Heart right ventricle (tissue), 16 donors: ENCODE measurements at regions not wholly inside any gene's neighbourhood (a gene's known extent, or its start where the extent isn't known, plus 50 kb on each side); places are given as distances from the start of the nearest gene placed in this dataset.

Experiments
- ATAC-seq, 8 donors: fragments of 200-7000 bp; cut with Tn5 transposase; one replicate each; pipeline ENCODE4 v1.9.1; 2020; ENCODE audit warnings: mild to moderate bottlenecking in 8 of 8, moderate library complexity in 8 of 8, moderate number of reproducible peaks in 1 of 8
- DNase-seq, 2 donors: peaks; one replicate each; pipeline ENCODE4 v3.0.0-alpha.2; 2020
- H3K27ac ChIP-seq, 10 donors: fragments of 200-600 bp; sonication (generic) in 2 of 10; one replicate each; pipeline versions ENCODE4 v1.5.0 to v1.8.0; 2020 to 2022; ENCODE audit warnings: mild to moderate bottlenecking in 3 of 10
- H3K27me3 ChIP-seq, 7 donors: fragments of 200-600 bp; one replicate each; pipeline ENCODE4 v1.8.0; 2021 to 2022; ENCODE audit warnings: mild to moderate bottlenecking in 2 of 7
- H3K36me3 ChIP-seq, 9 donors: fragments of 200-600 bp; sonication (generic) in 1 of 9; one replicate each; pipeline versions ENCODE4 v1.5.0 to v1.8.0; 2020 to 2022; ENCODE audit warnings: mild to moderate bottlenecking in 2 of 9
- H3K4me1 ChIP-seq, 9 donors: fragments of 200-600 bp; sonication (generic) in 1 of 9; one replicate each; pipeline versions ENCODE4 v1.5.0 to v1.8.0; 2020 to 2022; ENCODE audit warnings: mild to moderate bottlenecking in 4 of 9
- H3K4me3 ChIP-seq, 10 donors: fragments of 200-600 bp; sonication (generic) in 2 of 10; one replicate each; pipeline versions ENCODE4 v1.5.0 to v1.8.0; 2020 to 2022; ENCODE audit warnings: mild to moderate bottlenecking in 7 of 10, moderate library complexity in 2 of 10
- H3K9me3 ChIP-seq, 11 donors: fragments of 200-600 bp in 10 of 11; sonication (generic) in 2 of 11; one replicate each; pipeline versions ENCODE4 v1.5.0 to v1.8.0; 2013 to 2022; ENCODE audit warnings: mild to moderate bottlenecking in 2 of 11, control low read depth in 1 of 11, moderate library complexity in 1 of 11
- WGBS, 2 donors: extraction: QIAGEN DNeasy Blood & Tissue Kit; methylation state at CpG; one replicate each; pipeline ENCODE4 v1.1.7; 2013; ENCODE audit warnings: inconsistent platforms in 1 of 2; 5-methylcytosine and 5-hydroxymethylcytosine counted together
- intact Hi-C, 10 donors: fragments of 100-400 bp; cut with DNase I; formaldehyde crosslinking; loops; one replicate each; pipeline versions ENCODE4 v1.11.1 to v1.14.2; 2022
- TF ChIP-seq, protein P1 (sequence below), 9 donors: fragments of 200-600 bp; sonication (generic) in 2 of 9; IDR thresholded peaks; one replicate each; pipeline versions ENCODE4 v1.5.0 to v1.8.0; 2021 to 2022; ENCODE audit warnings: antibody characterized with exemption in 9 of 9, mild to moderate bottlenecking in 5 of 9, moderate library complexity in 1 of 9
- donor health status: Arrhythmogenic right ventricular cardiomyopathy.
- donor health status: ischemic (EF 13 %, LVEDD 7.1; RV severe dilation, severe dysfunction).
- donor health status: healthy with polysubstance abuse.
- donor health status: DM: no; HTN: yes; CAD: no.
- donor health status: DM: no; HTN: no; CAD: no.
- donor health status: ischemic (EF 25% LVEDD 6.9; RV normal size, moderate dysfunction).
- donor health status: ischemic (EF 25% LVEDD 5.7; RV mildly dilated, moderate dysfunction).
- donor health status: healthy.
- donor health status: DM: yes; HTN: yes; CAD: no.
- donor health status: Ischemic cardiomyopathy.
- donor health status: ischemic (EF 35%, LVEDD 5.7; RV mildly dilated, moderate dysfunction).
- donor health status: nonischemic (EF 11% LVEDD 7.7; RV severe dilation, severe dysfunction).
- donor health status: DM: yes; HTN: yes; CAD: no.
- donor health status: PGD.
- donor health status: ischemic (EF 29% LVEDD 5.4; RV normal size, mild dysfunction).
- donor health status: nonischemic (EF 23%, LVEDD 6.1; RV moderate dilation, normal function).

GRCh38 chr3:164132878-164133277 is 945.4 kb downstream of the SI start:
- H3K9me3 ChIP-seq = peaks cover 0 to 16% (median 0%) of the 10 kb centered on the region in 11 donors
- no peak overlapping the region for H3K4me3 ChIP-seq
- DNase-seq = no peak

GRCh38 chr3:164113371-164114332 is 964.6 kb downstream of the SI start:
- DNase-seq = no peak
- Histone ChIP-seq H3K9me3 (peaks cover 0 to 25% (median 0%) of the 10 kb centered on the region in 11 donors), H3K27ac (no peak overlapping the region), H3K36me3 (no peaks in the 10 kb centered on the region), H3K27me3 (no peaks in the 10 kb centered on the region), H3K4me3 (no peak overlapping the region), H3K4me1 (no peaks in the 10 kb centered on the region)
- TF ChIP-seq, protein P1, sequence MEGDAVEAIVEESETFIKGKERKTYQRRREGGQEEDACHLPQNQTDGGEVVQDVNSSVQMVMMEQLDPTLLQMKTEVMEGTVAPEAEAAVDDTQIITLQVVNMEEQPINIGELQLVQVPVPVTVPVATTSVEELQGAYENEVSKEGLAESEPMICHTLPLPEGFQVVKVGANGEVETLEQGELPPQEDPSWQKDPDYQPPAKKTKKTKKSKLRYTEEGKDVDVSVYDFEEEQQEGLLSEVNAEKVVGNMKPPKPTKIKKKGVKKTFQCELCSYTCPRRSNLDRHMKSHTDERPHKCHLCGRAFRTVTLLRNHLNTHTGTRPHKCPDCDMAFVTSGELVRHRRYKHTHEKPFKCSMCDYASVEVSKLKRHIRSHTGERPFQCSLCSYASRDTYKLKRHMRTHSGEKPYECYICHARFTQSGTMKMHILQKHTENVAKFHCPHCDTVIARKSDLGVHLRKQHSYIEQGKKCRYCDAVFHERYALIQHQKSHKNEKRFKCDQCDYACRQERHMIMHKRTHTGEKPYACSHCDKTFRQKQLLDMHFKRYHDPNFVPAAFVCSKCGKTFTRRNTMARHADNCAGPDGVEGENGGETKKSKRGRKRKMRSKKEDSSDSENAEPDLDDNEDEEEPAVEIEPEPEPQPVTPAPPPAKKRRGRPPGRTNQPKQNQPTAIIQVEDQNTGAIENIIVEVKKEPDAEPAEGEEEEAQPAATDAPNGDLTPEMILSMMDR (IDR thresholded peaks at IDR 0.05) = no peak
- ATAC-seq = no peak
- intact Hi-C loops = no loop called here
- WGBS, 2 donors = 72 to 74% methylated on average over 8 of the region's 8 CpGs

More at GRCh38 chr3:164132878-164133277, 945.4 kb downstream of the SI start:
- no peaks in the 10 kb centered on the region for H3K36me3 ChIP-seq
- no peaks in the 10 kb centered on the region for H3K4me1 ChIP-seq
- no peak overlapping the region for H3K27ac ChIP-seq
- H3K27me3 ChIP-seq = no peaks in the 10 kb centered on the region
- 80 to 93% methylated on average over 1 of the region's 1 CpG for WGBS, 2 donors
- intact Hi-C loops = no loop called here
- TF ChIP-seq, protein P1 (IDR thresholded peaks at IDR 0.05) = no peak
- no peak for ATAC-seq

DNA sequence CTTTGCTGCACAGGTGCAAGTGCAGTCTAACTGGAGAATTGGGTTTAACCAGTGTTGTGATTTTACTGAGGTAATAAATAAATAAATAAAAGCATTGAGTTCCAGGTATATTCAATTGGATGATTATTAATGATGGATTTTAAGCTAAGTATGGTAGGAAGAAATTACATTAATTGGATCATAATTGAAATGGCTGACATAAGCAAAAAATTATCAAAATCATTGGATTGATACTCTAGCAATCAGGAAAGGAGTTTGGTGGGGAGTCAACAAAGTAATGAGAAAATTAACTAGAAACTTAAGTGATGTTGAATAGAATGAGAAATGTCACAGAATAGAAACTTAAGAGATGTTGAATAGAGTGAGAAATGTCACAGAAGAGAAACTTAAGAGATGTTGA is 981.9 kb downstream of the SI start:
- Histone ChIP-seq H3K27me3 (no peaks in the 10 kb centered on the region), H3K36me3 (no peaks in the 10 kb centered on the region), H3K4me3 (no peak overlapping the region), H3K27ac (no peak overlapping the region), H3K4me1 (no peaks in the 10 kb centered on the region), H3K9me3 (peaks cover 0 to 13% (median 0%) of the 10 kb centered on the region in 11 donors)
- TF ChIP-seq, protein P1 (IDR thresholded peaks at IDR 0.05) = no peak
- ATAC-seq (no peak), DNase-seq (no peak)
- intact Hi-C loops = no loop called here

GRCh38 chr3:164095949-164096348 is 982.3 kb downstream of the SI start:
- 85 to 90% methylated on average over 2 of the region's 2 CpGs for WGBS, 2 donors

More at GRCh38 chr3:164095949-164096348, 982.3 kb downstream of the SI start:
- Histone ChIP-seq H3K27ac (no peak overlapping the region), H3K4me1 (no peaks in the 10 kb centered on the region), H3K4me3 (no peak overlapping the region), H3K36me3 (no peaks in the 10 kb centered on the region), H3K27me3 (no peaks in the 10 kb centered on the region), H3K9me3 (peaks cover 0 to 17% (median 0%) of the 10 kb centered on the region in 11 donors)
- ATAC-seq = no peak
- intact Hi-C loops = no loop called here
- no peak for DNase-seq
- TF ChIP-seq, protein P1 (IDR thresholded peaks at IDR 0.05) = no peak
